GM18508 (cell line): ENCODE measurements at regions not wholly inside any gene's neighbourhood (a gene's known extent, or its start where the extent isn't known, plus 50 kb on each side); places are given as distances from the start of the nearest gene placed in this dataset.

ENCODE experiments used
- ATAC-seq: cut with Tn5 transposase; IDR thresholded peaks from one replicate; pipeline ENCODE4 v1.9.1; 2021; ENCODE audit warnings: moderate number of reproducible peaks; ENCODE audit not compliant: insufficient read depth, unreplicated experiment

DNA sequence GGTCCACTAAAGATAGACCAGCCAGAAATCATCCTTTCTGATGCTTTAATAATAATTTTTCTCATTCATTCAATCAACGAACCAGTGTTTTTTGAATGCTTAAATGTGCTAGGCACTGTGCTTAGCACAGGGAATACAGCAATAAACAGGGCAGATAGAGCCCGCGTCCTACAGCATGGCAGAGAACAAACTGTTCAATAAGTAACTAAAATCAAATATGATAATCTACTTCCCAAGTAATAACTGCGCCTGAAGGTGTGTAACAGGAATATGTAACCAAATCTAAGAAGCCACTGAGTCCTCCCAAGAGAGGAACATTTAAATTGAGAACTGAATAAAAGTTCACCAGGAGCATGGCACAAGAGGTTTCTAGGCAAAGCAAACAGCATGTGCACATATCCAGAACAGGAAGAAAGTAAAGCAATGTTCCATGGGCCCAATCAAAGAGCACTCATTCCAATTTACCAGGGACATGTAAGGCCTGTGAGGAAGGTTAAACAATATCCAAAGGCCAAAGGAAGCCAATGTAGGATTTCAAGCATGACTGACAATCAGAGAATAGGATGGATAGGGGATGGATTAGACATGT lies 311.0 kb upstream of the RARB start:
- no peak for ATAC-seq

DNA sequence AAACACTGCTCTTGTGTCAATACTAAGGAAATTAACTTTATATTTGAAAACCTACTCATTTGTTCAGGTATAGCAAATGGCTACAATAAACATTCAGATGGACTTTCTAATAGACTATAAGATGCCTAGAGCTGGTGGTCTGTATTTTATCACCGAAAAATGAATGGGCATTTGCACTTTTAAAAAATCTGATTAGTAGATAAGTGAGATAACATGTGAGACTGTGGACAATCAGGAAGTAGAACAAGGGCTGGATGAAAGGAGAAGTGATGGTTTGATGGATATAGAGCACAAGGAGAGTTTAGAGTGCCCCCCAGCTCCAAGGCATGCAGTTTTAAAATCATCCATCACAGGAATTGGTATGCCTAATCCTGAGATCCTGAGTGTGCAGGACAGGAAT lies 308.4 kb upstream of the RARB start:
- ATAC-seq, result no peak

DNA sequence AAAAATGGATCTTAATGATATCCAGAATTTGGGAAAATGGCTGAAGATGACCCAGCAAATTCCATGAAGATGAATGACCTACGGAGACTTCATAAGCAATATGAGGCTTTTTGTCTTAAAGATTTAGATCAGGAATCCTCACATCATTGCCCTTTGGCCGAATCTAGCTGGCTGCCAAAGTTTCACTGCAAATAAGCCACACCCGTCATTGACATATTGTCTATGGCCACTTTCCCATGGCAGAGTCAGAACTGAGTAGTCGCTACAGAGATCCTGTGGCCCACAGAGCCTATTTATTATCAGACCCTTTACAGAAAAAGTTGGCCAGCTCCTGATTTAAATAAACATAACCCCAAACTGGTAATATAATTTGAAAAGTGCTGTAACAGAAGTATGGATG lies 307.4 kb upstream of the RARB start:
- no peak for ATAC-seq

DNA sequence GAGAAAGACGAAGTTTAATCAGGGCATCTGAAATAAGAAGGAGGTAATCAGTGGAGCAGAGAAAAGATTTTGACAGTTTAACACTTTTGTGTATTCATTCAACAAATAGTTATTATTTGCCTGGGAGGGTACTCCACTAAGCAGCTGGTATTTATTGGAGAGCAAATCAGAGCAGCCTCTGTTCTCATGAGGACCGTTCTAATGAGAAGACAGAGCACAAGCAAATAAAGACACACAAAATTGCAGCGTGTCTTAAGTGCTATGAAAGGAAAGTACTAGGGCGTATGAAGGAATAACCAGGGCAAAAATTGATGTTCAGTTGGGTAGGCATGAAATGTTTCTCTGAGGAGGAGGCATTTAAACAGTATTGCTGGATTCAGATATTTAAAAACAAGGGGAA lies 302.9 kb upstream of the RARB start:
- ATAC-seq, result no peak

DNA sequence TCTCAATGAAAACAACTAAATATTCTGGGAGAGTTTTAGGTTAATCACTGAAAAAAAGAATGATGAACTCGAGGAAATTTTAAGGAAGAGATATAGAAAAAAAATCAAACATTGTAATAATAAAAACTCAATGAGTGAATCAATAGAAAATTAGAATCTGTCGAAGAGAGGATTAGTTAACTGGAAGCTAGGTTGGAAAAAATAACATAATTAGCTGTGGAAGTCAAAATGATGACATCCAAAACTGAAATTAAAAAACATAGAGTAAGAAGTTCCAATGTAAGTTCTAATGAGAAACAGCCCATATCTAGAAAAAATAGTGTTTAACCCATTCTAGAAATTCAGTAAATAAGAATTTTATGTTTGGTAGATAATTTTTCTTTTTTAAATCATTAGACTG lies 299.3 kb upstream of the RARB start:
- ATAC-seq, result no peak

DNA sequence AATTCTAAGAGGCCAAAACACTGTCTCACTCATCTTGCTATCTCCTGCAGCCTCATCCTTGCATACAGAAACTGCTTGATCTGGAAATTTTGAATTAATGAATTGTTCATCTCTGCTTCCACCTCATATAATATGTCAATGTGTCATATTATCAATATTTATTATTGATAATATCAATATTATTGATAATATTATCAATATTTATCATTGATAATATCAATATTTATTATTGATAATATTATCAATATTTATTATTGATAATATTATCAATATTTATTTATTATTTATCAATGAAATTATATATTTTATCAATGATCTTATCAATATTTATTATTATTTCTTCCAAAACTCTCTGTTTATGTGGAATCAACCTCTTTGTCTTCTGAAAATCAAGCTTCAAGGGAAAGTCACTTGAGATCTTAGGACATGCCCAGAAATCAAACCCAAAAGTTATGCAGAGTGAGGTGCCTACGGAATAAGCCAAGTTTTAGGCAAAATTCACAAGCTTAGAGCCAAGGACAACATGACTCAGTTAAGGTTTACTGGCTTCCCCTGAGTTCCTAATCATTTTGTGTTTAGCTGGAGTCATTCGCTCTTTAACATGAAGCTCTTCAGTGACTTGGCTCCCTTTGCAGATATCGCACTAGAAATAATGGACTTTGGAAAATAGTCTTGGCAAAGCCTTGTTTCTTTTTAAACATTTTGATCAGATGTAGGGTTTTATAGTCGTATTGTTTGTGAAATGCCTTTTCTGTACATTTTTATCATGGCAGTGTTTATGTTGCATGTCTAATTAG lies 297.1 kb upstream of the RARB start:
- ATAC-seq, result no peak

DNA sequence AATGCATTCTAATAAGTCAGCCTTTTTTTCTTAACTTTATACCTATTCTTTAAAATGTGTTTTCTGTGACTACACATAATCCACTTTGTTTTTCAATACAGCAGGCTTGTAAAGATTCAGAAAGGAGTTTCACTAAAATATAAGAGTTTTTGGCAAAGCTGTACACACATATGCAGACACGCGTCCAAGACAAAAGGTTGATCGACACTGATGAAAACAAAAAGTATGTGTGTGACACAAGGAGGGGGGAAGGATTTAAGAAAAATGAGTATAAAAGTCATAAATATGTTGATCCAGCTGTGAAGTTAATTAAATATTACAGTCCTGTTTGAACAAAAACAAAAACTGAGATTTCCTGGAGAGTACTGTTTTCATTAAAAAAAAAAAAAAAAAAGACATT lies 294.5 kb upstream of the RARB start:
- no peak for ATAC-seq

DNA sequence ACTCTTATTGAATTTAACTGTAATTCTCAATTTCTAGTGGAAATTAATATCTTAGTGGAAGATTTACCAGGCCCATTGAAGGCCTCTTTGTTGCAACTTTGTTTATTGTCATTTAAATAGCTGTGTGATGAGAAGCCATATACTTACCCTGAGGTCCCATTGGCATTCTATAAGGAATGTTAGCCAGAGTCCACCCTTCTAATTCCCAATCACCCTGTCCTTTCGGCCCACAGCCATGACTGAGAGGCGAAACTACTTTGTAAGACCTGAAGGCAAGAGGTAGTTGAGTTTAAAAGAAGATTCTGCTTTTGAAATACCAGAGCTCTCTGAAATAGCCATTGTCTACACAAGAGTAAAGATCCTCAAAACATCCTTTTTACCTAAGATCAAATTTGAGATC lies 290.5 kb upstream of the RARB start:
- ATAC-seq, result no peak

DNA sequence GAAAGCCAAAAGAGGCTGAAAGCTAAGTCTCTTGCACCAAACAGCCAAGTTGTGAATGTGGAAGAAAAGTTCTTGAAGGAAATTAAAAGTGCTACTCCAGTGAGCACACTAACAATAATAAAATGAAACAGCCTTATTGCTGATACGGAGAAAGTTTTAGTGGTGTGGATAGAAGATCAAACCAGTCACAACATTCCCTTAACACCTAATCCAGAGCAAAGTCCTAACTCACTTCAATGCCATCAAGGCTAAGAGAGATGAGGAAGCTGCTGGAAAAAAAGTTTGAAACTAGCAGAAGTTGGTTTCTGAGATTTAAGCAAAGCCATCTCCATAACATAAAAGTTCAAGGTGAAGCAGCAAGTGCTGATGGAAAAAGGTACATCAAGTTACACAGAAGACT lies 288.8 kb upstream of the RARB start:
- ATAC-seq, result no peak

DNA sequence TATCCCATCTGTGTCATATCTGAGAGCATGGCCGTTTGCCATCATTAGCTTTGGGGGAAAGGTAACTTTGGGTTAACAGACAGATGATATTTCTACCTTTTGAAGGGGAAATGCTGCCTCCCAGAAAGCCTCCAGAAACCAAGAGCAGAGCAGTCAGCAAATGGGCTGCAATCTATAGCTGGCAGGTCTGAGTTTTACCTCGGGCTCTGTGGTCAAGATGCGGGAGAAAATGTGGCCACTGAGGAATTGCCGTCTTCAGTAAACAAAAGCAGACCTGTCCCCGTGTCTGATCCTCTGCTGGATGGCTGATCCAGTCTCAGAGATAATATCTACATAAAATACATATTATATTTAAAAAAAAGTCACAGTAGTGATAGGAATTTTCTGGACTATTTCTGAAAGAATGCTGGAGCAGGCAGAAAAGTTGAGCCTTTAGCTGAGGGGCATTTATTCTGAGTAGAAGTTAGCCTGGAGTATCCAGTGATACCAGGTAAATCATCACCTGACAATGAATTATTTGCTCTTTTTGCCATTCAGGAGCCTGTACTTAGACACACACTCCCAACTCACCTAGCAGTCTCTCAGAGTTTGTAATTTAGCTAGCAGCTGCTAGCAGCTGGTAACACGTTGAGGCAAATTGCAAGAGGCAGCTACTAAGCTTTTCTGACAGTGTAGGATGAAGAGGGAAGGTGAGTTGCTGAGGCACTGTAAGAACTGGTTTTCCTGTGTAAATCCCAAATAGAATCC lies 285.3 kb upstream of the RARB start:
- ATAC-seq, result no peak

DNA sequence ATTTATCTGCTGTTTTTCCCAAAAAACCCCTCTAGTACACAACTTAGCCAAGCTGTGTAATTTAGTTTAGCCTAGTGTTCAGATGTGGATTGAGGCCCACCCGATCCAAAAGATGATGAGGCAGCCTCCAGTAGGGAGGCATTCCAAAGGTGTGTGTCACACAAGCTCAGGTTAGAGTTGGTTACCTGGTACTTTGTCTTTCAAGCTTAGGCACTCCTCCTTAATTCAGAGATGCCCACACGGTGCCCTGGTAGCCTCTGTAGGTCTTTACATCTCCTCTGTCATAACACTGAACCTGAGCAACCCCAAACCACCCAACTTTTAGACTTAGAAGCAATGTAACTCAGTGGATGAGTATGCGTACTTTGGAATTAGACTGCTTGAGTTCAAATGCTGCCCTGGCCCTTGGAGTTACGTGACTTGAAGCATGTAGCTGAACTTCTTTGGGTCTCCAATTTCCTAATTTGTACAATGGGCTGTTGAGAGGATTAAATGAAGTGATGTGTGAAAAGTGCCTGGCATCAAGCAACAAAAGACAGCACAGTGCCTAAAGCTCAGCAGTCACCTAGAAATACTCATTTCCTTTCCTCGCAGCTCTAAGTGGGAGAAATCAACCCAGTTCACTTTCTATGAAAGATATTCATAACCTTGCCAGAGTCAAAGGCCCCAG lies 284.6 kb upstream of the RARB start:
- ATAC-seq, result no peak

DNA sequence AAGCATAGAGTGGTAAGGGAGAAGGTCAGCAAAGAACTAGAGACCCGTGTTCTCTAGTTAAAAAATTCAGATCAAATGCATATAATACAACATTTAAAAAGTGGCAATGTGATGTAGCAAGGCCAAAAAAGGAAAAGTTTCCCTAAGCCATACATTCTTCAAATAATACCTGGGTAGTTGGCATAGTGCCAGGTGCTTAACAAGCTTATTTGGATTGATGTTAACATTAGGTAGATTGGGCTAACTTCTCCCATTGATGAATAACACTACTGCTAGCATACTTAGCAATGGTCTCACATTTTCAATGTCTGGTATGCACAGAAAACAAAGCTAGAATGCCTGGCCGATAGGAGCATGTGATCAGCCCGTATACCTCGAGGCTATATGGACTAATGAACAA lies 283.6 kb upstream of the RARB start:
- ATAC-seq, result no peak

DNA sequence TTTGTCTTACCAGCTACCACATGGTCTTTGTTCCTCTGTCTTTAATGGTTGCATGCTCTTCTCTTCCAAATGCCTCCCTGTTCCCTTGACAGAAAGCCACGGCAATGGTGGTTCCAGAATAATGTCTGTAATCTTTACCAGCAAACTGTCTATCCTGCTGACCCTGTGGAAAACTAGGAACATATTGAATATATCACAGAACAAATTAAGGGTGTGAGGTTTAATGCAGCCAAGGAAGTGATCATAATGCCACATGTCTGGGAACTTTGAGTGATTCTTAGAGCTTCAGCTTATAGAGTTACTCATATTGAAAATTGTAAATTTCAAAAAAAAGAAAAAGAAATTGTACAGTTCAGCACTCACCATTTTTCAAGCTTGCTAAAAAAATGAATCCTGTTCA lies 282.9 kb upstream of the RARB start:
- ATAC-seq, result no peak

DNA sequence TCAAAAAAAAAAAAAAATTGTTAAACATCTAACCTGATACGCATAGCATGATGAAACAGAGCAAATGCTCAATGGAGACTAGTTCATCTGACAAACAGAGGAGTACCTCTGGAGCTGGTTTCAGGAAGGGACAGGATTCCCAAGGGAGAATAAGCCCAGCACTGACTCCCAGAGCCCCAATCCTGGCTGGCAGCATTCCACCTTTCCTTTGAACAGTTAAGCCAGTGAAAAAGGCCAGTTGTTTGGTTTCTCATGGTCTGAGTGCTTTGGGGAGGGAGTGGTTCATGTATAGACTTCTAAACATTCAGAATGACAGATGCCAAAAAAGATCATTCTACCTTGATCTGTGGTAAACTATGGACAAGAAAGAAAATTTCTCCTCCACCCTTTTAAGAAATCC lies 277.9 kb upstream of the RARB start:
- ATAC-seq, result no peak

DNA sequence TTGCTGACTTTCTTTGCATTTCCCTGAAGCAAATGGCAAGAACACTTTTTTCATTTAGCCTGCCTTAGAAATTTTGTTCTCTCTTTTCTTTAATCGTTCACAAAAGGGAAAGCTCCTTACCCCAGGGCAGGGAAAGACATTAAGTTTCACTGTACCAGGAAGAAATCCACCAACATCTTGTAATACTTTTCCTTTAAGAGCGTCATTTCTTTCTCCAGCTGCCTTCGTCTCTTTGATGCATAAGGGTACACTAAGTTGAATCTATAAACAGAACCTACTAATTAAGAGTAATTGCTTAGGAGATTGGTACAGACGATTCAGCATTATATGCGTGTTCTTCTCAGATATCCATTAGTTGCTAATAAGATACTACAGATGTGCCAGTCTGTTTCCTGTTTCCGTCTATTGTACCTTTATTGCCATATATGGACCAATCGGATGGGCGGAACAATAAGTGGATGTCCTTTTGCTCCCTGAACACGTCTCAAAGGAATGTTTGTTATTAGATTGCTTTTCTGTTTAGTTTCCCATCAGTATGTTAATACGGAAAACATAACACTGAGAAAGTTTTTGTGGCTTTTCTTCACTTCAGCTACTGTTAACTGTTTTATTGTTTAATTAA lies 276.7 kb upstream of the RARB start:
- ATAC-seq, result no peak

DNA sequence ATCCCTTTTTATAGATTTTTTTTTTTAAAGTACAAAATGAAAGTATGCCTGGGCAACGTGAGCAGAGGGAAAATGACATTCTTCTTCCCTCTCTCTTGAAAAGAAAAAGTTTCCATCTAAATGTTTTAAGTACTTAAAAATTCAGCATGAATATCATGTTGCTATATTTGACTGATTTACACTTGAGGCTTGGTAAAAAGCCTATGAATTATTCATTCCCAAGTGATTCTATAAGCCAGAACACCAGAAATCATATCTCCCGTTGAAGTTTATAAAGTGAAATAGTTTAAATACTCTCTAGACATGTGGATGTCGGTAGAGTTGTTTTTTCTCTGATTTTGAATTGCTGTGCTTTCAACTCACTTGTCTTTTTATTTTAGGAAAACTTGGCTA lies 276.2 kb upstream of the RARB start:
- no peak for ATAC-seq

DNA sequence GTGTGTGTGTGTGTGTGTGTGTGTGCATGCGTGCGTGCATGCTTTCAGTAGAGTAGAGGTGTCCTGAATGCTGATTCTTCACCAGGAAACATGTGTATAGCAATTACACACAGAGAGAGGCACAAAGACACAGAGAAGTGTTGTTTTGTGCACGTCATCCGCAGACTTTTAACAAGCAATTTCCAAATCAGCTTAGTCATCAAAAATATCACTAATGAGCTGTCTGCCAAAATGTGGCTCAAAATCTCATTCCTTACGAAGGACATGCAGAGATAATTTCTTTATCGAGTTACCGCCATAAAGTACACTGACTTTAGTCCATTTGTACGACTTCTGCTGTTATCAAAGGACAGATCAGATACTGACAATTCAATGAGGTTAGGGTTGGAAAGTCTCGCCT lies 274.9 kb upstream of the RARB start:
- ATAC-seq, result no peak

DNA sequence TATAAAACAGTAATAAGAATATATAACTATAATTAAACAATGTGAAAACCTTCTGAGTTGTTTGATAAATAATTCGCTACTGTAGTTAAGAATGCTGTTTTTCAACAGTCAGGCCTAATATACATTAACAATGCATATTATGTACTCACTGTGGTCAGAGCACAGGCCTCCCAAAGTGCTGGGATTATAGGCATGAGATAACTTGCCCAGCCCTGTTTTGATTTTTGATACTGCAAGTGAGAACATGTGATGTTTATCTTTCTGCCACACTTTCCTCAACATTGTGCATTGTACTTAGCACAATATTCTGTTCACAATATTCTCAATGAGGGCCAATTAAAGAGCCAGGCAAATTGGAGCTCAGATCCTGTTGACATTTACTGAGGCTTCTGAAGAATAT lies 274.5 kb upstream of the RARB start:
- ATAC-seq, result no peak

DNA sequence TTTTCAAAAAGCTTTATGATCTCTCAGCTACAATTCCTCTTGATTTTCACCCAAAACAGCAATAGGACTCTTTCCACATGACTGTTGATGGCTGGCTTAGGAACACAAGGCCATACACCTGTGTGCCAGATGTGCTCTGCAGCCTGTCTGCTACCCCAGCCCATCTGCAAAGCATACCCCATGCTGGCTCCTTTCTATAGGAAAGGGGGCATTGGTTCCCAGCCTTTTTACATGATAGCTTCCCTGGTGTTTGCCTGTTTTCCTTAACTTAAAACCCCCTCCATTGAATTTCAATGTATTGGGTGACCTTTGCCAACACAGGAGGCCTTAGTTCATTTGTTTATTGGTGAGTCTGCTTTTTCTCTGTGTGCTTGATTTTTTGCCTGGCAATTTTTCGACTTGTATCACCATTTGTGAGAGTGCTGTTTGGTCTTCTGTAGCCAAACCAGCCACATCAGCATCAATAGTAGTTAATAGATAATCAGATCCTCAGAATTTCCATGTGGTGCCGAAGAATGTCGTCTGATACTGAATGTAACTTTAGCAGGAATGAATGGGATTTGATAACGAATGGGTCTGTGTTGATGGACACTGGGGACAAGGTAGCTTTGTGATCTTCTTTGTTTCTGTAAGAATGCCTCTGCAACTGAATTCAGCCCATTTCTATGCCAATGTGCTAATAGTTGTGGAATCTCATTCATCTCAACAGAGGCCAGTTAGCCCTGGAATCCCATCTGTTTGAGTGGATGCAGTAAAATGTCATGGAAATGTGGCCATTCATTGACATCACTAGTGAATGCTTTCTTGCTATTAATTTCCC lies 272.2 kb upstream of the RARB start:
- ATAC-seq, result no peak

DNA sequence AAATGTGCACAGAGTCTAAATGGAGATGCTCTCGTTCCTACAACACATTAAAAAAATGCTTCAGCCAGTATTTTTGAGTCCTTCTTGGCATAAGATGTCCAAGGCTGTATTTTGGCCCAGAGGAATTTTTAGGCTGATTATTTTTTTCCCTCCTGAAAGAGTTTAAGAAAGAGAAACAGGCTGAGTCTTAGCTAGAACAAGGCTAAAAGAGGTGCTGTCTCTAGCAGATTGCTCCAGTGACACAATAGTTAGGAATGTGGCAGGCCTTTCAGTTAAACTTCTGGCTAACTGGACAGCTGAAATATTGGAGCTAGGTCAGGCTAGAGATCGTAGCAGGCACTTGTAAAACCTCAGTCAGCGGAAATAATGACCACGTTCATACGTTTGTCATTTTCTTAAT lies 271.4 kb upstream of the RARB start:
- ATAC-seq, result no peak
